ENCODE measurements at regions not wholly inside any gene's neighbourhood (a gene's known extent, or its start where the extent isn't known, plus 50 kb on each side); places are given as distances from the start of the nearest gene placed in this dataset.
A peak's percentile ranks its signal among the peaks of the same experiment; 100 is the strongest.
"Not testable (repeated sequence)": the region's sequence is repeated elsewhere in the genome, so short reads cannot be mapped to it uniquely, and the experiment has no call there.

- DNase-seq = no peak
Measured at GRCh38 chr12:92059960-92060359, 85.7 kb downstream of the BTG1 start.

GRCh38 chr12:92058664-92059063 lies 87.0 kb downstream of the BTG1 start:
- DNase-seq = no peak

GRCh38 chr12:92056756-92057155 lies 88.9 kb downstream of the BTG1 start:
- not testable (repeated sequence) for DNase-seq

GRCh38 chr12:92056290-92056689 lies 89.4 kb downstream of the BTG1 start:
- DNase-seq = no peak

- no peak for DNase-seq
Measured at GRCh38 chr12:92055877-92056276, 89.8 kb downstream of the BTG1 start.

- no peak for DNase-seq
Measured at GRCh38 chr12:92051441-92051840, 94.2 kb downstream of the BTG1 start.

GRCh38 chr12:92049403-92049802 lies 96.2 kb downstream of the BTG1 start:
- DNase-seq = no peak

GRCh38 chr12:92047393-92047826 lies 98.2 kb downstream of the BTG1 start:
- DNase-seq = no peak

- no peak for DNase-seq
Measured at GRCh38 chr12:92046557-92047392, 98.9 kb downstream of the BTG1 start.

- no peak for DNase-seq
Measured at GRCh38 chr12:92045852-92046251, 99.8 kb downstream of the BTG1 start.

GRCh38 chr12:92044435-92044834 lies 101.2 kb downstream of the BTG1 start:
- no peak for DNase-seq

- no peak for DNase-seq
Measured at GRCh38 chr12:92042791-92043531, 102.7 kb downstream of the BTG1 start.

- no peak for DNase-seq
Measured at GRCh38 chr12:92041742-92042141, 103.9 kb downstream of the BTG1 start.

- DNase-seq = peak; percentile 39
Measured at GRCh38 chr12:92039046-92039445, 106.6 kb downstream of the BTG1 start.

GRCh38 chr12:92038476-92038875 lies 107.2 kb downstream of the BTG1 start:
- DNase-seq = no peak

- no peak for DNase-seq
Measured at GRCh38 chr12:92036771-92037453, 108.7 kb downstream of the BTG1 start.

GRCh38 chr12:92036061-92036620 lies 109.5 kb downstream of the BTG1 start:
- no peak for DNase-seq

- DNase-seq = no peak
Measured at GRCh38 chr12:92035477-92035876, 110.2 kb downstream of the BTG1 start.

GRCh38 chr12:92034858-92035401 lies 110.7 kb downstream of the BTG1 start:
- DNase-seq = peak; percentile 78

GRCh38 chr12:92034083-92034482 lies 111.6 kb downstream of the BTG1 start:
- no peak for DNase-seq

- DNase-seq = no peak
Measured at GRCh38 chr12:92032965-92033364, 112.7 kb downstream of the BTG1 start.

- DNase-seq = no peak
Measured at GRCh38 chr12:92032101-92032500, 113.5 kb downstream of the BTG1 start.

GRCh38 chr12:92030618-92031017 lies 115.0 kb downstream of the BTG1 start:
- no peak for DNase-seq
